CD14-positive monocyte (primary cell): ENCODE measurements at regions not wholly inside any gene's neighbourhood (a gene's known extent, or its start where the extent isn't known, plus 50 kb on each side); places are given as distances from the start of the nearest gene placed in this dataset.

Source experiments
- DNase-seq, 3 donors: peaks; one replicate each; pipeline ENCODE4 v3.0.0-alpha.2; 2011 to 2022
- H2AFZ ChIP-seq: 2 replicates; pipeline ENCODE4 v1.6.0; 2012; ENCODE audit warnings: mild to moderate bottlenecking, low read depth, low read length, inconsistent platforms; ENCODE audit not compliant: insufficient read depth, poor library complexity, severe bottlenecking
- H3K27ac ChIP-seq, 2 donors: 1 replicate in 1 of 2; 2 replicates in 1 of 2; pipeline ENCODE4 v1.5.1; 2012 to 2013; ENCODE audit warnings: low read length in 2 of 2, control low read depth in 1 of 2, inconsistent platforms in 1 of 2, low read depth in 1 of 2, mild to moderate bottlenecking in 1 of 2
- H3K27me3 ChIP-seq, 2 donors: one replicate each; pipeline versions ENCODE4 v1.6.0 to v1.6.1; 2011 to 2013; ENCODE audit warnings: low read length in 2 of 2; ENCODE audit not compliant: control insufficient read depth in 2 of 2, insufficient read depth in 2 of 2
- H3K36me3 ChIP-seq, 2 donors: replicated peaks in 1 of 2; 1 replicate in 1 of 2; 2 replicates in 1 of 2; pipeline versions ENCODE4 v1.5.1 to v1.6.1; 2012 to 2013; ENCODE audit warnings: low read length in 2 of 2, control low read depth in 1 of 2, inconsistent platforms in 1 of 2, mild to moderate bottlenecking in 1 of 2; ENCODE audit not compliant: insufficient read depth in 2 of 2, control insufficient read depth in 1 of 2
- H3K4me1 ChIP-seq, 2 donors: 1 replicate in 1 of 2; 2 replicates in 1 of 2; pipeline versions ENCODE4 v1.5.1 to v1.6.1; 2012 to 2013; ENCODE audit warnings: low read length in 2 of 2, control low read depth in 1 of 2, inconsistent platforms in 1 of 2, mild to moderate bottlenecking in 1 of 2, moderate library complexity in 1 of 2; ENCODE audit not compliant: insufficient read depth in 2 of 2, control insufficient read depth in 1 of 2
- H3K4me2 ChIP-seq: replicated peaks from 2 replicates; pipeline ENCODE3; 2012; ENCODE audit warnings: low read length, moderate library complexity, mild to moderate bottlenecking; ENCODE audit not compliant: poor library complexity, severe bottlenecking; ENCODE audit errors: extremely low read depth
- H3K4me3 ChIP-seq, 3 experiments: fragments of 200-600 bp in 1 of 3; sonication (generic) in 1 of 3; replicated peaks in 1 of 3; 1 replicate in 2 of 3; 2 replicates in 1 of 3; pipeline ENCODE4 v1.5.1; 2011 to 2013; ENCODE audit warnings: low read length in 3 of 3, mild to moderate bottlenecking in 3 of 3, control low read depth in 2 of 3, low read depth in 2 of 3, inconsistent platforms in 1 of 3, moderate library complexity in 1 of 3
- H3K79me2 ChIP-seq: 2 replicates; pipeline ENCODE4 v1.6.0; 2012; ENCODE audit warnings: mild to moderate bottlenecking, control low read depth, inconsistent platforms, low read length, moderate library complexity; ENCODE audit not compliant: insufficient read depth
- H3K9ac ChIP-seq: 2 replicates; pipeline ENCODE4 v1.6.0; 2017; ENCODE audit warnings: low read length, mild to moderate bottlenecking; ENCODE audit not compliant: insufficient read depth, poor library complexity, severe bottlenecking
- H3K9me3 ChIP-seq, 2 donors: replicated peaks in 1 of 2; 1 replicate in 1 of 2; 2 replicates in 1 of 2; pipeline versions ENCODE4 v1.5.1 to v1.6.1; 2012 to 2013; ENCODE audit warnings: low read length in 2 of 2, control low read depth in 1 of 2; ENCODE audit not compliant: control insufficient read depth in 1 of 2, insufficient read depth in 1 of 2
- H4K20me1 ChIP-seq: 2 replicates; pipeline ENCODE4 v1.6.0; 2012; ENCODE audit warnings: mild to moderate bottlenecking, low read length, control low read depth, moderate library complexity; ENCODE audit not compliant: insufficient read depth
- H3K27ac Mint-ChIP-seq, 7 donors: one replicate each; pipeline ENCODE4 v1.8.0; 2020; ENCODE audit warnings: mild to moderate bottlenecking in 7 of 7, mixed read lengths in 7 of 7, moderate library complexity in 6 of 7, inconsistent platforms in 2 of 7
- H3K27me3 Mint-ChIP-seq, 3 donors: one replicate each; pipeline ENCODE4 v1.8.0; 2021 to 2022; ENCODE audit warnings: low read depth in 3 of 3, mild to moderate bottlenecking in 3 of 3, mixed read lengths in 3 of 3, moderate library complexity in 3 of 3, inconsistent platforms in 1 of 3
- H3K36me3 Mint-ChIP-seq, 2 donors: one replicate each; pipeline ENCODE4 v1.8.0; 2020; ENCODE audit warnings: mixed read lengths in 2 of 2, inconsistent platforms in 1 of 2, mild to moderate bottlenecking in 1 of 2
- H3K4me1 Mint-ChIP-seq: one replicate; pipeline ENCODE4 v1.8.0; 2020; ENCODE audit warnings: mild to moderate bottlenecking, mixed read lengths
- H3K4me3 Mint-ChIP-seq, 2 donors: one replicate each; pipeline ENCODE4 v1.8.0; 2020; ENCODE audit warnings: mild to moderate bottlenecking in 2 of 2, mixed read lengths in 2 of 2, moderate library complexity in 1 of 2
- H3K9me3 Mint-ChIP-seq, 7 donors: one replicate each; pipeline ENCODE4 v1.8.0; 2020 to 2022; ENCODE audit warnings: mixed read lengths in 7 of 7, mild to moderate bottlenecking in 6 of 7, moderate library complexity in 6 of 7, inconsistent platforms in 2 of 7
- WGBS: methylation state at CpG from one replicate; pipeline ENCODE4 v1.1.5; 2013; ENCODE audit warnings: missing lambda C conversion rate; ENCODE audit not compliant: insufficient coverage; 5-methylcytosine and 5-hydroxymethylcytosine counted together
- intact Hi-C, 2 donors: fragments of 100-400 bp; cut with micrococcal nuclease; formaldehyde crosslinking; loops; one replicate each; pipeline versions ENCODE4 v1.15.0 to v1.15.1; 2023
- TF ChIP-seq, protein P1 (sequence below): fragments of 200-600 bp; IDR thresholded peaks from one replicate; pipeline ENCODE4 v1.8.0; 2022; ENCODE audit warnings: antibody characterized with exemption, mild to moderate bottlenecking

DNA sequence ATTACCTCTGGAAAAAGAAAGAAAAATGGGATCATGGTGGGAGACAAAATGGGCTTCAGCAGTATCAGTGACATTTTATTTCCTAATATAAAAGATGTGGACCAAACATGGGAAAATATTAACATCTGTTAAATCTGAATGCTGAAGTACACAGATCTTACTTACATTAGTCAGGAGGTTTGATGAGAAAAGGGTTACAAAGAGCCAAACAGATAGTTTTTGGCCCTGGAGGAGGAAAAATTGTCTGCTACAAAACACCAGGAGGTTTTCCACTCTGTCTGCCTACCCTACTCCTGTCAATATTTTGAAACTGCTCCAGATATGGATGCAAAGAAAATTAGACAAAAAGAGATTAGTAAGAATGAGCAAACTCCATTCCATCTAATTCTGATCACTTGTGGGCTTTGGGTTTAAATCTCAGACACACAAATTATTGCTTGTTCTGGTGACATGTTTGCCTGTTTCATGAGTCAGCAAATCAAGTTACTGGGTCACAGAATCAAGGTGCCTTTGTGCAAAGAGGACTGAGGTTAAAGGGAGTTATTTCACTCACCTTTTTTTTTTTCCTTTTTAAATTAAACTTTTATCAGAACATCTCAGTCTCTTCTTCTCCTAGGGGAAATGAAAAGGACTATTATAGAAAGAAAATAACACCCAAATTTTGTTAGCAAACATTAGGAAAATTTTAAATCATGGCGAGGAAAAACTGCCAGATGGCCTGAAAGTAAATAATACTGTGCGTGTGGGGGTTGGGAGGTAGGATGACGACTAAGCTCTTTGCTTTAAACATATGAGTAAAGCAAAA, 87.0 kb upstream of the SPATS2L start:
- Histone ChIP-seq H2AFZ (no peak overlapping the region), H3K9ac (no peak overlapping the region), H3K36me3 (no peaks in the 10 kb centered on the region), H3K4me2 (no peak overlapping the region), H3K27ac (no peak overlapping the region), H3K27me3 (no peaks in the 10 kb centered on the region), H3K79me2 (no peaks in the 10 kb centered on the region), H3K4me3 (no peak overlapping the region), H3K4me1 (peaks cover 6 to 10% of the 10 kb centered on the region in 2 donors), H3K9me3 (no peaks in the 10 kb centered on the region), H4K20me1 (no peaks in the 10 kb centered on the region)
- Mint-ChIP-seq H3K27ac (no peak overlapping the region), H3K36me3 (no peaks in the 10 kb centered on the region), H3K9me3 (peaks cover 0 to 3% (median 0%) of the 10 kb centered on the region in 7 donors), H3K4me1 (peaks cover 12% of the 10 kb centered on the region), H3K27me3 (no peaks in the 10 kb centered on the region), H3K4me3 (no peak overlapping the region)
- no peak for DNase-seq
- TF ChIP-seq, protein P1, sequence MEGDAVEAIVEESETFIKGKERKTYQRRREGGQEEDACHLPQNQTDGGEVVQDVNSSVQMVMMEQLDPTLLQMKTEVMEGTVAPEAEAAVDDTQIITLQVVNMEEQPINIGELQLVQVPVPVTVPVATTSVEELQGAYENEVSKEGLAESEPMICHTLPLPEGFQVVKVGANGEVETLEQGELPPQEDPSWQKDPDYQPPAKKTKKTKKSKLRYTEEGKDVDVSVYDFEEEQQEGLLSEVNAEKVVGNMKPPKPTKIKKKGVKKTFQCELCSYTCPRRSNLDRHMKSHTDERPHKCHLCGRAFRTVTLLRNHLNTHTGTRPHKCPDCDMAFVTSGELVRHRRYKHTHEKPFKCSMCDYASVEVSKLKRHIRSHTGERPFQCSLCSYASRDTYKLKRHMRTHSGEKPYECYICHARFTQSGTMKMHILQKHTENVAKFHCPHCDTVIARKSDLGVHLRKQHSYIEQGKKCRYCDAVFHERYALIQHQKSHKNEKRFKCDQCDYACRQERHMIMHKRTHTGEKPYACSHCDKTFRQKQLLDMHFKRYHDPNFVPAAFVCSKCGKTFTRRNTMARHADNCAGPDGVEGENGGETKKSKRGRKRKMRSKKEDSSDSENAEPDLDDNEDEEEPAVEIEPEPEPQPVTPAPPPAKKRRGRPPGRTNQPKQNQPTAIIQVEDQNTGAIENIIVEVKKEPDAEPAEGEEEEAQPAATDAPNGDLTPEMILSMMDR, result no peak
- intact Hi-C loops, result no loop called here
- WGBS, result 92% methylated on average over 2 of the region's 3 CpGs

DNA sequence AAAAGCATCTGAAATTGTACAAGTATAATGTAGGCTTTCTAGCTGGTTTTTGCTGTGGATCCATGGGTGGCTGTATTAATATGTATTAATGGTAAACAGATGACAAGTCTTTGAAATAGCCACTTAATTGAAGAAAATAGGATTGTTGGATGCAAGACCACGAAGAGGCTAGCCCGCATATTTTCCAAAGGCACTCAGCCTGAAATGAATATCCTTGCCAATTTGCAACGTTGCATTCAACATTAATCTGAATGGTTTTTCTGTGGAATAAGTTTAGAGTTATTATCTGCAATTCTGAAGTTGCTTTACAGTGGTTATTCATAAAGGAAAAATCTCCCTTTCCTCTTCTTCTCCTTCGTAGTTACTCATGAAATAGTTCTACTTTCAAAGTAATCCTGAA, 86.2 kb upstream of the SPATS2L start:
- H3K9me3 Mint-ChIP-seq, result peaks cover 0 to 6% (median 0%) of the 10 kb centered on the region in 7 donors
- H3K4me1 Mint-ChIP-seq, result peaks cover 12% of the 10 kb centered on the region
- no peaks in the 10 kb centered on the region for H3K36me3 Mint-ChIP-seq
- H3K9ac ChIP-seq, result no peak overlapping the region
- DNase-seq, result no peak
- no peaks in the 10 kb centered on the region for H3K9me3 ChIP-seq
- H3K79me2 ChIP-seq, result no peaks in the 10 kb centered on the region
- no peak overlapping the region for H3K4me2 ChIP-seq
- H2AFZ ChIP-seq, result no peak overlapping the region
- H3K27me3 ChIP-seq, result no peaks in the 10 kb centered on the region
- WGBS, result 100% methylated on average over 1 of the region's 4 CpGs
- no peaks in the 10 kb centered on the region for H3K27me3 Mint-ChIP-seq
- no peaks in the 10 kb centered on the region for H4K20me1 ChIP-seq
- H3K4me1 ChIP-seq, result peaks cover 6 to 10% of the 10 kb centered on the region in 2 donors
- no peak overlapping the region for H3K27ac ChIP-seq
- H3K4me3 ChIP-seq, result no peak overlapping the region
- intact Hi-C loops, result no loop called here
- H3K27ac Mint-ChIP-seq, result no peak overlapping the region
- TF ChIP-seq, protein P1, result no peak
- no peak overlapping the region for H3K4me3 Mint-ChIP-seq
- no peaks in the 10 kb centered on the region for H3K36me3 ChIP-seq
